K562 (cell line): ENCODE measurements at regions not wholly inside any gene's neighbourhood (a gene's known extent, or its start where the extent isn't known, plus 50 kb on each side); places are given as distances from the start of the nearest gene placed in this dataset.

Experiments used
- CEBPG ChIP-seq, 3 experiments: fragments of 200-800 bp in 1 of 3; sonication (Bioruptor generic) in 1 of 3; sonication (generic) in 1 of 3; formaldehyde crosslinking in 1 of 3; IDR thresholded peaks in 2 of 3; conservative IDR thresholded peaks in 1 of 3; 2 replicates each; pipeline versions ENCODE4 v1.6.1 to v1.8.0; 2016 to 2022; ENCODE audit warnings: missing compliant biosample characterization in 2 of 3, missing genetic modification characterization in 2 of 3, mild to moderate bottlenecking in 1 of 3, missing genetic modification reagents in 1 of 3
- POLR2AphosphoS2 ChIP-seq: IDR thresholded peaks from 2 replicates; pipeline ENCODE4 v1.6.1; 2012; ENCODE audit warnings: low read length, improper control_type of control experiment
- TF ChIP-seq, protein P1 (sequence below): fragments of 450-650 bp; IDR thresholded peaks from 2 replicates; pipeline ENCODE4 v1.6.1; 2016; ENCODE audit warnings: mild to moderate bottlenecking, moderate library complexity
- TF ChIP-seq, protein P2 (sequence below): fragments of 250-450 bp; sonication (Bioruptor Pico); IDR thresholded peaks from 2 replicates; pipeline ENCODE4 v1.4.0; 2020; ENCODE audit warnings: mild to moderate bottlenecking, moderate library complexity

DNA sequence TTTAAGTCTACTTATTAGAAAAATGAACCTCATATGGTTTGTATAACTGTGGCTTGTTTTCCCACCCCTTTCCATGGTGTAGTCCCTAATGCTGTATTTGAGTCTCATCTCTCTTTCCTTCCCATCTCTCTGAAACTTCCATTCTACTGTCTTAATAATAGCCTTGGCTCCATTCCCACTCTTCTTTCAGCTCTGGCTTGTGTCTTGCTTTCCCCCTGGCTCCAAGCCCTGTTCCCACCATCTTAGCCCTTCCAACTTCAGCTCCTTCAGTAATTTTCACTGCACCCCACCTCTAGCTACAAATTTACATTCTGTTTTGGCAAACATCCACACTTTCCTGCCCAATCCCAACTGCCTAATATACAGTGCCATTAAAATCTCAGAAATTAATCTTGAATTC is 137.5 kb downstream of the SLITRK6 start (continued):
- TF ChIP-seq, protein P1, sequence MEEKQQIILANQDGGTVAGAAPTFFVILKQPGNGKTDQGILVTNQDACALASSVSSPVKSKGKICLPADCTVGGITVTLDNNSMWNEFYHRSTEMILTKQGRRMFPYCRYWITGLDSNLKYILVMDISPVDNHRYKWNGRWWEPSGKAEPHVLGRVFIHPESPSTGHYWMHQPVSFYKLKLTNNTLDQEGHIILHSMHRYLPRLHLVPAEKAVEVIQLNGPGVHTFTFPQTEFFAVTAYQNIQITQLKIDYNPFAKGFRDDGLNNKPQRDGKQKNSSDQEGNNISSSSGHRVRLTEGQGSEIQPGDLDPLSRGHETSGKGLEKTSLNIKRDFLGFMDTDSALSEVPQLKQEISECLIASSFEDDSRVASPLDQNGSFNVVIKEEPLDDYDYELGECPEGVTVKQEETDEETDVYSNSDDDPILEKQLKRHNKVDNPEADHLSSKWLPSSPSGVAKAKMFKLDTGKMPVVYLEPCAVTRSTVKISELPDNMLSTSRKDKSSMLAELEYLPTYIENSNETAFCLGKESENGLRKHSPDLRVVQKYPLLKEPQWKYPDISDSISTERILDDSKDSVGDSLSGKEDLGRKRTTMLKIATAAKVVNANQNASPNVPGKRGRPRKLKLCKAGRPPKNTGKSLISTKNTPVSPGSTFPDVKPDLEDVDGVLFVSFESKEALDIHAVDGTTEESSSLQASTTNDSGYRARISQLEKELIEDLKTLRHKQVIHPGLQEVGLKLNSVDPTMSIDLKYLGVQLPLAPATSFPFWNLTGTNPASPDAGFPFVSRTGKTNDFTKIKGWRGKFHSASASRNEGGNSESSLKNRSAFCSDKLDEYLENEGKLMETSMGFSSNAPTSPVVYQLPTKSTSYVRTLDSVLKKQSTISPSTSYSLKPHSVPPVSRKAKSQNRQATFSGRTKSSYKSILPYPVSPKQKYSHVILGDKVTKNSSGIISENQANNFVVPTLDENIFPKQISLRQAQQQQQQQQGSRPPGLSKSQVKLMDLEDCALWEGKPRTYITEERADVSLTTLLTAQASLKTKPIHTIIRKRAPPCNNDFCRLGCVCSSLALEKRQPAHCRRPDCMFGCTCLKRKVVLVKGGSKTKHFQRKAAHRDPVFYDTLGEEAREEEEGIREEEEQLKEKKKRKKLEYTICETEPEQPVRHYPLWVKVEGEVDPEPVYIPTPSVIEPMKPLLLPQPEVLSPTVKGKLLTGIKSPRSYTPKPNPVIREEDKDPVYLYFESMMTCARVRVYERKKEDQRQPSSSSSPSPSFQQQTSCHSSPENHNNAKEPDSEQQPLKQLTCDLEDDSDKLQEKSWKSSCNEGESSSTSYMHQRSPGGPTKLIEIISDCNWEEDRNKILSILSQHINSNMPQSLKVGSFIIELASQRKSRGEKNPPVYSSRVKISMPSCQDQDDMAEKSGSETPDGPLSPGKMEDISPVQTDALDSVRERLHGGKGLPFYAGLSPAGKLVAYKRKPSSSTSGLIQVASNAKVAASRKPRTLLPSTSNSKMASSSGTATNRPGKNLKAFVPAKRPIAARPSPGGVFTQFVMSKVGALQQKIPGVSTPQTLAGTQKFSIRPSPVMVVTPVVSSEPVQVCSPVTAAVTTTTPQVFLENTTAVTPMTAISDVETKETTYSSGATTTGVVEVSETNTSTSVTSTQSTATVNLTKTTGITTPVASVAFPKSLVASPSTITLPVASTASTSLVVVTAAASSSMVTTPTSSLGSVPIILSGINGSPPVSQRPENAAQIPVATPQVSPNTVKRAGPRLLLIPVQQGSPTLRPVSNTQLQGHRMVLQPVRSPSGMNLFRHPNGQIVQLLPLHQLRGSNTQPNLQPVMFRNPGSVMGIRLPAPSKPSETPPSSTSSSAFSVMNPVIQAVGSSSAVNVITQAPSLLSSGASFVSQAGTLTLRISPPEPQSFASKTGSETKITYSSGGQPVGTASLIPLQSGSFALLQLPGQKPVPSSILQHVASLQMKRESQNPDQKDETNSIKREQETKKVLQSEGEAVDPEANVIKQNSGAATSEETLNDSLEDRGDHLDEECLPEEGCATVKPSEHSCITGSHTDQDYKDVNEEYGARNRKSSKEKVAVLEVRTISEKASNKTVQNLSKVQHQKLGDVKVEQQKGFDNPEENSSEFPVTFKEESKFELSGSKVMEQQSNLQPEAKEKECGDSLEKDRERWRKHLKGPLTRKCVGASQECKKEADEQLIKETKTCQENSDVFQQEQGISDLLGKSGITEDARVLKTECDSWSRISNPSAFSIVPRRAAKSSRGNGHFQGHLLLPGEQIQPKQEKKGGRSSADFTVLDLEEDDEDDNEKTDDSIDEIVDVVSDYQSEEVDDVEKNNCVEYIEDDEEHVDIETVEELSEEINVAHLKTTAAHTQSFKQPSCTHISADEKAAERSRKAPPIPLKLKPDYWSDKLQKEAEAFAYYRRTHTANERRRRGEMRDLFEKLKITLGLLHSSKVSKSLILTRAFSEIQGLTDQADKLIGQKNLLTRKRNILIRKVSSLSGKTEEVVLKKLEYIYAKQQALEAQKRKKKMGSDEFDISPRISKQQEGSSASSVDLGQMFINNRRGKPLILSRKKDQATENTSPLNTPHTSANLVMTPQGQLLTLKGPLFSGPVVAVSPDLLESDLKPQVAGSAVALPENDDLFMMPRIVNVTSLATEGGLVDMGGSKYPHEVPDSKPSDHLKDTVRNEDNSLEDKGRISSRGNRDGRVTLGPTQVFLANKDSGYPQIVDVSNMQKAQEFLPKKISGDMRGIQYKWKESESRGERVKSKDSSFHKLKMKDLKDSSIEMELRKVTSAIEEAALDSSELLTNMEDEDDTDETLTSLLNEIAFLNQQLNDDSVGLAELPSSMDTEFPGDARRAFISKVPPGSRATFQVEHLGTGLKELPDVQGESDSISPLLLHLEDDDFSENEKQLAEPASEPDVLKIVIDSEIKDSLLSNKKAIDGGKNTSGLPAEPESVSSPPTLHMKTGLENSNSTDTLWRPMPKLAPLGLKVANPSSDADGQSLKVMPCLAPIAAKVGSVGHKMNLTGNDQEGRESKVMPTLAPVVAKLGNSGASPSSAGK: no peak
- TF ChIP-seq, protein P2, sequence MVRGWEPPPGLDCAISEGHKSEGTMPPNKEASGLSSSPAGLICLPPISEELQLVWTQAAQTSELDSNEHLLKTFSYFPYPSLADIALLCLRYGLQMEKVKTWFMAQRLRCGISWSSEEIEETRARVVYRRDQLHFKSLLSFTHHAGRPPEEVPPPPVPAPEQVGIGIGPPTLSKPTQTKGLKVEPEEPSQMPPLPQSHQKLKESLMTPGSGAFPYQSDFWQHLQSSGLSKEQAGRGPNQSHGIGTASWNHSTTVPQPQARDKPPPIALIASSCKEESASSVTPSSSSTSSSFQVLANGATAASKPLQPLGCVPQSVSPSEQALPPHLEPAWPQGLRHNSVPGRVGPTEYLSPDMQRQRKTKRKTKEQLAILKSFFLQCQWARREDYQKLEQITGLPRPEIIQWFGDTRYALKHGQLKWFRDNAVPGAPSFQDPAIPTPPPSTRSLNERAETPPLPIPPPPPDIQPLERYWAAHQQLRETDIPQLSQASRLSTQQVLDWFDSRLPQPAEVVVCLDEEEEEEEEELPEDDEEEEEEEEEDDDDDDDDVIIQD: no peak
- no peak for TF ChIP-seq CEBPG (CRISPR knock-in tag; IDR thresholded peaks at IDR 0.05)
- TF ChIP-seq CEBPG (tag; conservative IDR thresholded peaks at IDR 0.05 in 1 of 2, IDR thresholded peaks at IDR 0.05 in 1 of 2): no peak
- no peak for TF ChIP-seq POLR2AphosphoS2
